NCI-H146 treated with DMSO at 0.1 percent for 48 hours (cell line): ENCODE measurements at regions not wholly inside any gene's neighbourhood (a gene's known extent, or its start where the extent isn't known, plus 50 kb on each side); places are given as distances from the start of the nearest gene placed in this dataset.
A peak's percentile ranks its signal among the peaks of the same experiment; 100 is the strongest.
"Not testable (repeated sequence)": the region's sequence is repeated elsewhere in the genome, so short reads cannot be mapped to it uniquely, and the experiment has no call there.

Experiments used
- DNase-seq: peaks from one replicate; lab custom pipeline; 2025; ENCODE audit not compliant: unreplicated experiment; lab: John Stamatoyannopoulos, UW

- DNase-seq: no peak
These were observed 131.0 kb downstream of the ATXN3L start for GRCh38 chrX:13188731-13189309.

GRCh38 chrX:13186643-13187042, 133.2 kb downstream of the ATXN3L start:
- not testable (repeated sequence) for DNase-seq

DNA sequence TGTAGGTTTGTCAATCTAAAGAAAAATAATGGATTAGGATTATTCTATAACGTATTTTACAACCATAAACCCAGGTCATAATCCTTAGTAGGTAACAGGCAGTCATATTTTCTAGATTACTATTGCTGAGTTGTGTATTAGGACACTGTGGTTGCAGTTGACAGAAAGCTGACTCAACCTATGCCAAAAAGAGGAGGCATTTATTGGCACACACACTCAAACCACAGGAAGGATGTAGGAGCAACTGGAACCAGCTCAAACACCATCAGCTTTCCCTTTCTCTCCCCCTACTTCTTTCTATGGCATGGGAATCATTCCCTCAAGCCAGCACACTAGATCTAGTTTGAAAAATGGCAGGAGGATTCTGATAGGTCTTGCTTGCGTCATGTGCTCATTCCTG, 136.4 kb upstream of the FAM9C start:
- no peak for DNase-seq

GRCh38 chrX:13179586-13179985, 135.2 kb upstream of the FAM9C start:
- DNase-seq: no peak

DNA sequence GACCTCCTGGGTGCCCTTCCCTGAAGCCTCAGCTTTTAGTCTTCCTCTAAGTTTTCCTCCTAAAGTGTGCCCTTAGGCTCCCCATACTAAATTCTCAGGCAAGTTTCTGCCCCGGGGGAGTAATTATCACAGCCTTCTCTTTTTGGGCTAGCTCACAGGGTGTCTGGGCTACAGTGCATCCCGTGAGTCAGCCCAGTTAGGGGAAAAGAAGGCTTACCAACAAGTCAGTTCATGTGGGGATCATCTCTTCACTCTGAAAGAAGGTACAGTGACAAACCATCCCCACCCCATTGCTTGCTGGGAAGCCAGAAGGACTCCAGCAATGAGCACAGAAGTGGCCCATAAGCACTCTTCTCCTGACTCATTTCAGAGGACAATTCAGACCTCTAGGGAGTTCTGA, 134.7 kb upstream of the FAM9C start:
- DNase-seq: no peak

DNA sequence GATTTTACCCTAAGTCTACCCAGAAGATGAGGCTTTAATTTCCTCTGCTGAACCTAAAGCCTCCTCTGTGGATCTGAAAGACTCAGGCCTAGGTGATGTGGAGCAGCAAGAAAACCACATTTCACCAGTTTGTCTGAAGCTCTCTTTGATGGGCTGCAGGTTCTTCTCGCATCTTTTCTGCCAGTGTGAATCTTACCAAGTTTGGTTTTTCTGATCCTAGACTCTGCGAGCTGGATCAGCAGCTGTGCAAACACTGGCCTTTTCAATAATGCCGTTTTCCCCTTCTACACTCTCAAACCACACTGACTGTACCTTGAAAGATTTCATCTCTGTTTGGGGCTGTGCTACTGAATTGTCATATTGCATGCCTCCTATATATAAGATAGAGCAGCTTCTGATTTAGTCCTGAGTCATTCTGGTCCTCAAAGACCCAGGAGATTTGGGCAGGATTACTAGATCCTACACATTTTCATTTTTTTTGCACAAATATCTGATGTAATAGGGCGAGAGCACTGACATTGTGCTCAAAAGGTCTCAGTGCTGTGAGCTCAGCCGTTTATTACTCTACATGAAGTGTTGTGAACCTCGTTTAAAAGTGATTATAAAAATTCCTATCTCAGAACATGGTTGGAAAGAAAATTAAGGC, 133.6 kb upstream of the FAM9C start:
- peak; percentile 38 for DNase-seq

GRCh38 chrX:13175056-13175455, 130.6 kb upstream of the FAM9C start:
- no peak for DNase-seq

DNA sequence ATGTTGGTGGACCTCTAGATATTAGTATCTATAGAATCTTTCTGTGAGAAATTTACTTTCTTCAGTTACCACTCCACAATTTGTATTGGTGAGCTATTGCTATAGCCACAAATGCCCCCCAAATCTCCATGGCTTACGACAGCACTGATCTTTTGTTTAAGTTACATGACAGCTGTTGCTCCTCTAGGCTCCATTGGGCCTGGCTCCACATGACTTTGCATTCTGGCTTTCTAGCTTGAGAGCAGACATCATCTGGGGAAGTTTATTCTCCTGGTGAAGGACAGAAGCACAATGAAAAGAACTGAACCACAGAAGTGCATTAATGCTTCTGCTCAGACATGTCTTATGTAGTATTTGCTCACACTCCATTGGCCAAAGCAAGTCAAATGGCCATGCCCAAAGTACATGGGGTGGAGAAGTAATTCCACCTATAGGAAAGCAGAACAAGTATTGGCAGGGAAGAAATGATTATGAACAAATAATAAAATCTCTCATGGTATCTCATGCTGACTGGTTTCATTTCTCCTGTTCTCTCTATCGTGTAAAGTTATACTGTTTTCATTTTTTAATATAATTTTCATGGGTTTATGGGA, 126.6 kb upstream of the FAM9C start:
- DNase-seq: no peak

- no peak for DNase-seq
These were observed 125.3 kb upstream of the FAM9C start for GRCh38 chrX:13169684-13170083.

DNA sequence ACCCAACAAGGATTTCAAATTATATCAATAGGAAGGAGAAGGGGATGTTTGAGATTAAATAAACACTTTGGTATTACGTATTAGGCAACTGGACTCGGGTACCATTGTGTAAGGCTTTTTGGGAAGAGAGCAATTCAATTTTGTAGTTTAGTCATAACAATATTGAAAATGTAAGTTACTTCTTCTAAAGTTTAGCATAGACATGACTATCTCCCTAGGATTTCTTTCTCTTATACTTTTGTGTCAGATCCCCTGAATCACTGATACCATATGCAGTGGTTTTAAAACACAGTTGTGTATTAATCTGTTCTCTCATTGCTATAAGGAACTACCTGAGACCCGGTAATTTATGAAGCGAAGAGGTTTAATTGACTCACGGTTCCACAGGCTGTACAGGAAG, 123.8 kb upstream of the FAM9C start:
- no peak for DNase-seq

- peak; percentile 27 for DNase-seq
These were observed 123.2 kb upstream of the FAM9C start for GRCh38 chrX:13167481-13168231.

DNA sequence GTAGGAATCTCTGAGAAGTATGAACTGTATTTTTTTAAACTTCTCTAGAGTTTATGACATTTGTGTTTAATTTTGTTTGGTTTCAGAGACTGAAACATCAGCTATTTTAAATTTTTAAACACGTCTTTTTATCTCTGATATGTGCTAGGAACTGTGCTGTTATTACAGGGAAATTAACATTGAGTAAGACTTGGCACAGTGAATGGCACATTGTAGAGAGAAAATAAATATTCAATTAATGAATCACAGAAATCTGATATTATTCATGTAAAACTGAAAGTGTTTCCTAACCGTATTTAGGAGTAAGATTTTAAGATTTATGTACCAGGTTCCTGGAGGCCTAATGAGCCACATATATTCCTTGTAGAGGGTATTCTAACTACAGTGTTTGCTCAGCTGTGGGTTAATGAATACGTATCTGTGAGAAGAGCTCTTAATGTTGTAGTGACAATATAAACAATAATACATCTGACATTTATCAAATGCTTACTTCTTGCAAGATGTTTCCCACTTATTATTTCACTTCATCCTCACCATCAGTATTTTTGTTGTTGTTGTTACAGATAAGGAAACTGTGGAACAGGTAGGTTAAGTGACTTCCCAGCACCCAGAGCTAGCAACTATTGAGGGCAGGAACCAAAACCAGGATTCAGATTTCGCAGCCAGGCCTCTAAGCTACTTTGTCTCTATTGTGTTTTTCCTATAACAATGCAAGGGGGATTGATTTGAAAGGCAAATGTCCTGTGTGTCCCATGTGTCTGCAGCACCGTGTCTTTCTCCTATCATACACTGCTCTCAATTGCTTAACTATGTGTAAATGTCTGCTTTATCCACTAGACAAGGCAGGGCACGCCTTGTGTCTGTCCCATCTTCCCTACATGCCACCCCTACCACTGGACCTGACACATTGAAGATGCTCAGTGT, 121.1 kb upstream of the FAM9C start:
- peak; percentile 88 for DNase-seq

- DNase-seq: no peak
These were observed 120.2 kb upstream of the FAM9C start for GRCh38 chrX:13164611-13165010.

DNA sequence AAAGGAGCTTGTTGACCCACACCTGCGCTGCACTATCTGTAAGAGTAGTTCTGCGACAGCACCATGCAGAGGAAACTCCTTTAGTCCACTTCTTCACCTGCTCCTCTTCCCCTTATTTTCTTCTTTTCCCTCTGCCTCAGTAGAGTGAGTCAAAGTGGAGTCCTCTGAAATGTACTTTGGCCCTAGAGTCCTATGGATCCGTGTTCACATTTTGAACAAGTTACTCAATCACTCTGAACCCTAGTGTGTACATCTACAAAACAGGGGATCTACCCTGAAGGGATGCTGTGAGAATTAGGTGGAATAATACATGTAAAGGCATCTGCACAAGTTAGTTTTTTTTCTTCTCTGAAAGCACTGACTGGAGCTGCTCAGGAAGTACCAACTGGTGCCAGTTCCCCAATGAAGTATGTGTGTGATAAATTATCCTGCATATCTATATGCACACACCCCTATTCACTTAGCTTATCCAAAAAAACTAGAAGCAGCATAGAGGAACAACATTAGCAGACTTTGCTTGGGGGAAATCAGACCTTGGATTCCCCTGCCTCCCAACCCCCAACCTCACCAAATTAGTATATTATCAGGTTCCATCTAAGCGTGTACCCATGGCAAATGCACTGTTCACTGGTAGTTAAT, 118.5 kb upstream of the FAM9C start:
- no peak for DNase-seq

- DNase-seq: no peak
These were observed 115.5 kb upstream of the FAM9C start for GRCh38 chrX:13159886-13160285.

- DNase-seq: no peak
These were observed 114.5 kb upstream of the FAM9C start for GRCh38 chrX:13158911-13159310.

DNA sequence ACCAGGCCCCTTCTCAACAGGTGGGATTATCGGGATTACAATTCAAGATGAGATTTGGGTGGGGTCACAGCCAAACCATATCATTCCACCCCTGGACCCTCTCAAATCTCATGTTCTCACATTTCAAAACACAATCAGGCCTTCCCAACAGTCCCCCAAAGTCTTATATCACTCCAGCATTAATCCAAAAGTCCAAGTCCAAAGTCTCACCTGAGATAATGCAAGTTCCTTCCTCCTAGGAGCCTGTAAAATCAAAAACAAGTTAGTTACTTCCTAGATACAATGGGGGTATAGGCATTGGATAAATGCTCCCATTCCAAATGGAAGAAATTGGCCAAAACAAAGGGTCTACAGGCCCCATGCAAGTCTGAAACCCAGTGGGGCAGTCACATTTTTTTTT, 111.1 kb upstream of the FAM9C start:
- not testable (repeated sequence) for DNase-seq

- DNase-seq: no peak
These were observed 109.4 kb upstream of the FAM9C start for GRCh38 chrX:13153796-13154195.

GRCh38 chrX:13152518-13153185, 108.2 kb upstream of the FAM9C start:
- no peak for DNase-seq
